ENCODE measurements at regions not wholly inside any gene's neighbourhood (a gene's known extent, or its start where the extent isn't known, plus 50 kb on each side); places are given as distances from the start of the nearest gene placed in this dataset.

DNA sequence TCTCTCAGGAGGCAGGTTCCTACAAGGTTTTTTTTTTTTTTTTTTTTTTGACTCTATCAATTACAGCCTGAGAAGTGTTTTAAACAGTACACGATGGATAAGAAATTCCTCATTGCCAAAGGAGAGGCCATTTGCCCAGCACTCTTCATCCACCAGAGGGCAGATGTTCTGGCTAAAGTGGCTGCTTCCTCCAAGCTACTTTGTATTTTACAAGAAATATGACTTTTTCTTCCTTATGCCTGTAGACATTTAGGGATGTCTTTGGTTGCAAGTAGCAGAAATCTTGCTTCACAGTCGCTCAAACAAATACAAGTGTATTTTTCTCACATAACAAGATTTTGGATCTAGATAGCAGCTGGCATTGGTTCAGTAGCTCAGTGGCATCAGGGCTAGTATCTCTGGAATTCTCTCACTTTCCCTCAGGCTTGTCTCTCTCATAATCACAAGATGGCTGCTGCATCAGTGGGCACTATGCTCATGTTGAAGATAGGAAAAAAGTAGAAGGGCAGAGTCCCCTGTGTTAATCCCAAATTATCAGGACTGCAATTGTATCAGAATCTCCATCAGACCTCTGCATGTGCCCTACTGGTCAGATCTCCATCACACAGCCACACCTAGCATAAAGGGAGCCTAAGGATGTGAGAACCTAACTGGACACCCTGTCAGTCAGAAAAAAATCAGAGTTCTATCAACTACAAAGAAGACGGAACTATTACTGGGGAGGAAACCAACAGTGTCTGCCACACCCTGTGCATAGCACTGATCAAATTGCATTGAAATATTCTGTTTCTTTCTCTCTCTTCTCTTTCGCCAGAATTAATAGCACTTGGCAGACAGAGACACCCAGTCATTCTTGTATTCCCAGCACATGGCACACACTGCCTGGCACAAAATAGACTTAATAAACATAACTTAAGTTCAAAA lies 138.9 kb upstream of the COL8A1 start:
- BruUV-seq (replicated peaks), result no TSS peak
- no peak overlapping the region for H3K9ac ChIP-seq (ENCODE audit: control insufficient read depth, insufficient read depth, low read length)
- FAIRE-seq, result peak; percentile 57
- 0 out of 2 replicates have a peak, but pooled peaks have one; percentile 37 for TF ChIP-seq FOXM1 (IDR thresholded peaks at IDR 0.05; ENCODE audit: low read depth, low read length)
- TF ChIP-seq, protein P1, sequence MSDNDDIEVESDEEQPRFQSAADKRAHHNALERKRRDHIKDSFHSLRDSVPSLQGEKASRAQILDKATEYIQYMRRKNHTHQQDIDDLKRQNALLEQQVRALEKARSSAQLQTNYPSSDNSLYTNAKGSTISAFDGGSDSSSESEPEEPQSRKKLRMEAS (IDR thresholded peaks at IDR 0.05; ENCODE audit: low read depth, low read length), result no peak
- peak; percentile 75 for TF ChIP-seq RAD21 (IDR thresholded peaks at IDR 0.05; ENCODE audit: insufficient read depth, low read depth, low read length)
- TF ChIP-seq CBFB (IDR thresholded peaks at IDR 0.05; ENCODE audit: low read depth), result no peak
- TF ChIP-seq, protein P2, sequence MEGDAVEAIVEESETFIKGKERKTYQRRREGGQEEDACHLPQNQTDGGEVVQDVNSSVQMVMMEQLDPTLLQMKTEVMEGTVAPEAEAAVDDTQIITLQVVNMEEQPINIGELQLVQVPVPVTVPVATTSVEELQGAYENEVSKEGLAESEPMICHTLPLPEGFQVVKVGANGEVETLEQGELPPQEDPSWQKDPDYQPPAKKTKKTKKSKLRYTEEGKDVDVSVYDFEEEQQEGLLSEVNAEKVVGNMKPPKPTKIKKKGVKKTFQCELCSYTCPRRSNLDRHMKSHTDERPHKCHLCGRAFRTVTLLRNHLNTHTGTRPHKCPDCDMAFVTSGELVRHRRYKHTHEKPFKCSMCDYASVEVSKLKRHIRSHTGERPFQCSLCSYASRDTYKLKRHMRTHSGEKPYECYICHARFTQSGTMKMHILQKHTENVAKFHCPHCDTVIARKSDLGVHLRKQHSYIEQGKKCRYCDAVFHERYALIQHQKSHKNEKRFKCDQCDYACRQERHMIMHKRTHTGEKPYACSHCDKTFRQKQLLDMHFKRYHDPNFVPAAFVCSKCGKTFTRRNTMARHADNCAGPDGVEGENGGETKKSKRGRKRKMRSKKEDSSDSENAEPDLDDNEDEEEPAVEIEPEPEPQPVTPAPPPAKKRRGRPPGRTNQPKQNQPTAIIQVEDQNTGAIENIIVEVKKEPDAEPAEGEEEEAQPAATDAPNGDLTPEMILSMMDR (IDR thresholded peaks at IDR 0.05 in 2 of 3, conservative IDR thresholded peaks at IDR 0.05 in 1 of 3; ENCODE audit: control insufficient read depth in 2 of 3, extremely low read depth in 1 of 3, insufficient read depth in 1 of 3, low read depth in 3 of 3, low read length in 3 of 3), result peak; percentile 73 to 74 (median 74)
- TF ChIP-seq SMC3 (IDR thresholded peaks at IDR 0.05; ENCODE audit: borderline replicate concordance, low read length), result peak; percentile 84
- no peak for TF ChIP-seq ZNF274 (IDR thresholded peaks at IDR 0.05; ENCODE audit: insufficient read depth, insufficient read length)
- no peak for TF ChIP-seq SMAD5 (IDR thresholded peaks at IDR 0.05; ENCODE audit: low read depth)
- TF ChIP-seq HDAC6 (IDR thresholded peaks at IDR 0.05; ENCODE audit: unreplicated experiment), result no peak
- TF ChIP-seq YY1 (IDR thresholded peaks at IDR 0.05; ENCODE audit: low read depth, low read length), result peak; percentile 73
- ChIA-PET POLR2A (interaction anchor here (1.7 kb wide), 1 partner anchor 29 kb away, joined by 3 read pairs; no protein-coding TSS in a partner anchor), RAD21 (ENCODE audit: unreplicated experiment) (interaction anchor here (0.7 to 5.4 kb wide), 14 partner anchors 8 to 1575 kb away, joined by 3 to 90 read pairs (median 4); no protein-coding TSS in a partner anchor), CTCF (interaction anchor here (0.6 to 12.8 kb wide), 24 partner anchors 9 to 439 kb away, joined by 3 to 303 read pairs (median 4); no protein-coding TSS in a partner anchor), SMC1A (ENCODE audit: uncharacterized antibody, unreplicated experiment) (interaction anchor here (0.7 to 14.1 kb wide), 23 partner anchors 12 to 519 kb away, joined by 3 to 270 read pairs (median 4); no protein-coding TSS in a partner anchor)
- no peak overlapping the region for H2AFZ ChIP-seq (ENCODE audit: control insufficient read depth, low read depth, low read length)
- no peaks in the 10 kb centered on the region for H3K9me3 ChIP-seq (replicated peaks; ENCODE audit: control insufficient read depth, insufficient read depth, low read length)
- no peaks in the 10 kb centered on the region for H3K27me3 ChIP-seq (replicated peaks in 1 of 2; ENCODE audit: control insufficient read depth in 2 of 2, insufficient read depth in 2 of 2, low read length in 1 of 2)
- peak; percentile 87 for ATAC-seq
- H3K4me3 ChIP-seq, result no peak overlapping the region
- no peaks in the 10 kb centered on the region for H3K4me1 ChIP-seq (ENCODE audit: control insufficient read depth, insufficient read depth, low read length)
- H3K79me2 ChIP-seq (ENCODE audit: control insufficient read depth, insufficient read depth, low read length), result no peaks in the 10 kb centered on the region
- H4K20me1 ChIP-seq (ENCODE audit: control insufficient read depth, insufficient read depth), result no peaks in the 10 kb centered on the region
- in situ Hi-C loops (cut with MboI), result no loop called here
- WGBS (ENCODE audit: insufficient coverage, insufficient replicate concordance, low lambda C conversion rate, missing lambda C conversion rate), result 55% methylated on average over 4 of the region's 4 CpGs
- H3K27ac ChIP-seq (ENCODE audit: control insufficient read depth, insufficient read depth), result no peak overlapping the region
- intact Hi-C loops (cut with micrococcal nuclease; ENCODE audit: unreplicated experiment), result loop anchor here (1.0 to 10.0 kb wide), 4 partner anchors 33 to 675 kb away; no protein-coding TSS in a partner anchor
- peak; percentile 16 for DNase-seq (ENCODE audit: low read depth, low spot score)
- H3K4me2 ChIP-seq (ENCODE audit: control insufficient read depth, insufficient read depth), result no peak overlapping the region
- H3K36me3 ChIP-seq (ENCODE audit: control insufficient read depth in 2 of 2, insufficient read depth in 2 of 2, low read length in 1 of 2), result no peaks in the 10 kb centered on the region
